HG02763 (cell line): ENCODE measurements at regions not wholly inside any gene's neighbourhood (a gene's known extent, or its start where the extent isn't known, plus 50 kb on each side); places are given as distances from the start of the nearest gene placed in this dataset.
A peak's percentile ranks its signal among the peaks of the same experiment; 100 is the strongest.
"Not testable (repeated sequence)": the region's sequence is repeated elsewhere in the genome, so short reads cannot be mapped to it uniquely, and the experiment has no call there.

Source experiments
- ATAC-seq: cut with Tn5 transposase; IDR thresholded peaks from one replicate; pipeline ENCODE4 v1.9.1; 2021; ENCODE audit warnings: mild to moderate bottlenecking, moderate library complexity; ENCODE audit not compliant: unreplicated experiment

DNA sequence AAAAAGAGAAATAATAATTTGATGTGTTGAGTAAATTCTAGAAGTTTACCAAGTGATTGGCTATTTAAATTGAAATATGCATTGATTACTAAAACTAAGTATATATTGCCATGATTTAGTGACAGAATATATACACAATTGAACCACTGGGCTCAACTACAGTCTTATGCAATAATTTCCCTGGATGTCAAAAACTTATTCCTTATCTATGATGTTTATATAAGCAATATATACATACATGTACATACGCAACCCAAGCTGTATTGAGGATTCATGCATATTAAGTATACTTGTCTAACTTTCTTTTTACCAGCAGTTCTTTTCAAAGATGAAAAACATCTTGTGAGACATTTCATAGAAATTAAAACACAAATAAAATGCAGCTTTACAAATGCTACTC is 165.8 kb downstream of the ZIC4 start:
- no peak for ATAC-seq

DNA sequence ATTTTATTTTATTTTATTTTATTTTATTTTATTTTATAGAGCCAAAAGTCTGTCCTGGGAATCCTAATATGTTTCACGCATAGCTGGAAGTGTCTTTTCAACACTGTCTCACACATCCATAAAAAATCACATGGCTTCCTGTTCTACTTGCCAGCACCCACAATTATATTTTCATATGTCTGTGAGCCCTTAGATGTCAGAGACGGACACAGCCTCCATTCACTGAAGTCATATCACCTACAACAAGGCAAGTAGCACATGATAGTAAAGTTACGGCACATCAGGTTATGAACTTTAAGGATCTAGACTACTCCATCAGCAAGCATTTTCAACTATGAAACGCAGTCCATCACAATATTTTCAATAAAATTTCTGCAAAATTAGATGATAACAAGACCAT is 168.4 kb downstream of the ZIC4 start:
- no peak for ATAC-seq

DNA sequence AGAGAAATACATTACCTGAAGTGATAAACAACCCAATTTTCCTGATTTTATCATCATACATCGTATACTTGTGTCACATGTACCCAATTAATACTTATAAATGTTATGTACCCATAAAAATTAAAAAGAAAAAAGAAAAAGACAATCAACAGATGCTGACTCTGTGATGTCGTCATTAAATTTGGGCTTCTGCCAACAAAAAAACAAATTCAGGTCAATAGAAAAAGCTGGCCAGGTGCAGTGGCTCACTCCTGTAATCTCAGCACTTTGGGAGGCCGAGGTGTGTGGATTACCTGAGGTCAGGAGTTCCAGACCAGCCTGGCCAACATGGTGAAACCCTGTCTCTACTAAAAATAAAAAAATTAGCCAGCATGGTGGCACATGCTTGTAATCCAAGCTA is 174.4 kb downstream of the ZIC4 start:
- ATAC-seq = not testable (repeated sequence)

DNA sequence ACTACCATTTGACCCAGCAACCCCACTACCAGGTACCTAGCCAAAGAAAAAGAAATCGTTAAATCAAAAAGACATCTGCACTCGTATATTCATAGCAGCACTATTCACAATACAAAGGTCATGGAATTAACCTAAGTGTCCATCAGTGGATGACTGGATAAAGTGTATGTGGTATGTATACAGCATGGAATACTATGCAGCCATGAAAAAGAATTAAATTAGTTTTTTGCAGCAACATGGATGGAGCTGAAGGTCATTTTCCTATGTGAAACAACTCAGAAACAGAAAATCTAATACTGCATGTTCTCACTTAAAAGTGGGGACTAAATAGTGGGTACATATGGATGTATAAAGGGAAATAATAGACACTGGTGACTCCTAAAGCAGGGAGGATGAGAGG is 175.2 kb downstream of the ZIC4 start:
- no peak for ATAC-seq

DNA sequence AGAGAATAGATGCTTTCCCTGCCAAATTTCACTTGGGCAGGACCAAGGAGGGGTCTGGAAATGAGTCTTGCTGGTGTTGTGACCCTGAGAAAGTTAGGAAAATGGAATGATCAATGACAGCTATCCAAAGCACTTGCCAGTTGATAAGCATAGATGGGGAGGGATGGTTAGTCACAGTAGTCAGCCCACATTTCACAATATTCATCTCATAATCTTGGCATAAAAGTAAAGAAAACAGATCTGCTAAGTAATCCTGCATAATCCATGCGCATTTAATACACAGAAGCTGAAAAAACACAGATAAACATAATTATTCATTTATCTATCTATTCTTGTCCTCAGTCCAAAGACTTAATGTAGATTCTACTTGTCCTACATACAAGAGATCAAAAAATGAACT is 184.1 kb downstream of the ZIC4 start:
- ATAC-seq = no peak

DNA sequence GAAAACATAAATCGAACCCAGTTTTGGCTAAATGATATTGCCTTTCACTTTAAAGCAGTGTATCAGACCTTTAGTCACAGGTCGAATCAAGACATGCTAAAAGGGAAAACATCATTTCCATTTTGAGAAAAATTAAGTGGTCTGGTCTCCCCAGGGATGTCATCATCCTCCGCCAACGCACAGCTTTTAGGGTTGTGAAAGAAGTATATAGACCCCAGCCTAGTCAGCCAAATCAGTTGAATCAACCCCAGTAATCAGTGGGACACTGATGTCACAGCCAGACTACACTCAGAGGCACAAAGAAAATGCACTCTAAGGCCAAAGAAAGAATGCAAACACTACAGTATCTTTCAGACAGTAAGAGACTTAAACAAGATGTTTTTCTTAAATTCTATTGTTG is 187.4 kb downstream of the ZIC4 start:
- ATAC-seq = no peak

DNA sequence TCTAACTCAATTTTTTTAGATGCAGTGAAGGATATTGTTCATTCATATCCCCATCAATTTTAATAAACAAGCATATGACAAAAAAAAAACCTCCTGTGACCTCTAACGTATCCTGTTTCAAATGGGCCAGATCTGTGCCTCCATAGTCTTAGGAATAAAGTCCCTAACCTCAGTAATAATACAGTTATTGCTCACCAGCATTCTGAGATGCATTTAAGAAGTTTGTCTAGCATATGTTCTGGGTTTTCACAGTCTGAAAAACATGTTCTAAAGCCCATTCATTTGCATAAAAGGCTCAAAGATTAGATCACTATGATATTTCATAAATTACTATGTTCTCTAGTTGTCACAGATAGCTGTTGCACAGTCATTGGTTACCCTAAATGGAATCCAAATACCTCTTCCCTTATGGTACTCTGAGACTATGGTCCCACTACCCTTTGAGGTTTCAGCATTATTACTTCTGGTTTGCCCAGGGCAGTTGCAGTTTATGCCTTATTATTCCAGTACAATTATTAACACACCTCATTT is 190.1 kb downstream of the ZIC4 start:
- ATAC-seq = no peak

DNA sequence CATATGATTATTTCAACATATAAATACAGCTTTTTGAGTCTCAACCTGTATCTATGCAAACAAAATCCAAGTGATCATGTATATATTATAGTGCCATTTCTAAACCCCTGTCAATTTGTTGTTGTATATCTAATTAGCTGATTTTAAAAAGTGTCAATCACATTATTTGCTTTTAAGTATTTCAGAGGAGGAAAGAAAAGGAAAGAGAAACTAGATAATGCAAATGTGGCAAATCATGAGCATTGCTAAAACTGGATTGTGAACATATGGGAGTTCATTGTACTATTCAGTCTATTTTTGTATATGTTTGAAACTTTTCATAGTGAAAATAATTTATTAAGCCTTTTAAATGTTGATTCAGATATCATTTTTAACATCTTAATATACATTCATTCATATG is 190.7 kb downstream of the ZIC4 start:
- ATAC-seq = no peak

DNA sequence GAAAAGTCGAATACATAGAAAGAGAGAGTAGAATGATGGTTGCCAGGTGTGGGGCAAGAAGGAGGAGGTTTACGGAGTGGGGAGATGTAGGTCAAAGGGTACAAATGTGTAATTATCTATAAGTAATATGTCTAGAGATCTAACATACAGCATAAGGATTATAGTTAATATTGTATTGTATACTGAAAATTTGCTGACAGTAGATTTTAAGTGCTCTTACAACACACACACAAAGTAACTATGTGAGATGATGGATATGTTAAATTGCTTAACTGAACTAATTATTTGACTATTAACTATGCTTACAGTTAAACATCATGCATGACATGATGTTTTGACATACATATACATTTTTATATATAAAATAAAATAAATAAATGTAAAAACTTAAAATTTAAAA is 192.7 kb downstream of the ZIC4 start:
- no peak for ATAC-seq

DNA sequence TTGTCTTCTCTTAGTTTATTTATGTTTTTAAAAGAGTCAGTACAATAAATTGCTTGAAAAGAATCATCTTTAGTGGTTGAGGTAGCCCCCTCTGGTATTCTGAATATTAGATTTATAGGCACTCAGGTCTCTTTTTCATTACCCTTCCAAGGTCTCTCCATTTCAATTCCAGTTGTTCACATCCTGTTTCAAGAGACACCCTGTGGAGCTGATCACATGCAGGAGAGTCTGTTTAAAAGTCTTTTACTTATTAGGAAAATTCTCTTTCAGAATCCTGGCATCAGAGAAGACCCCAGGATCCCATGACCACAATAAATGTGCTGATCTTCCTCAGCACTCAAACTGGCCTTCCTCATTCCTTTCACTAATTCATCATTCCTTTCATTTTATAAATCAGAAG is 195.7 kb downstream of the ZIC4 start:
- ATAC-seq = no peak

DNA sequence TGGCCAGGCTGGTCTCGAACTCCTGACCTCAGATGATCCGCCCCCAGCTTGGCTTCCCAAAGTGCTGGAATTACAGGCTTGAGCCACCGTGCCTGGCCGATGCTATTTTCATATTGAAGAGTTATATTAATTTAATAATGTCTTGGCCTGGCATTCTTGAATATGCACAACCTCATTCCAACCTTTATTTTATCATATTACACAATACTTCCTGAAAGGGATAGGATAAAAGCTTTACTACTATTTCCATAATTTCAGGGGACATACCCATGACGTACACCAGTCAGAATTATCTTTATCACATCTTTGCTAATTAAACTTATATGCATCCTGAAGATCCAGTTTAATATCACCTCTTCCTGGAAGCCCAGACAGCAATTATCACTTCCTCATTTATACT is 205.3 kb downstream of the ZIC4 start:
- ATAC-seq = no peak

DNA sequence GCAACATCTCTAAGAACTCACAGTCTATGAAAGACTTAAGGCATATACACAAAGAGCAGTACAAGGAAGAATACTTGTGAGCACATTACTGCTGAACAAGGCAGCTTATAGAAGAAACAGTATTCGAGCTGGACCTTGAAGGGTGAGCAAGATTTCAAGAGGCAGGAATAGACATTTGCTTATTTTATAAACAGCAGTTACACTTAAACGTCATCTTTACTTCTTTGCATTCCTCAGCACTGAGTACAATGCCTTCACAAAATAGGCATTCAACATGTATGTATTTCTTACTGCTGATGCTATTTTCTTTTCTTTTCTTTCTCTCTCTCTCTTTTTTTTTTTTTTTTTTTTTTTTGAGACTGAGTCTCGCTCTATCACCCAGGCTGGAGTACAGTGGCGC is 205.8 kb downstream of the ZIC4 start:
- ATAC-seq = no peak

DNA sequence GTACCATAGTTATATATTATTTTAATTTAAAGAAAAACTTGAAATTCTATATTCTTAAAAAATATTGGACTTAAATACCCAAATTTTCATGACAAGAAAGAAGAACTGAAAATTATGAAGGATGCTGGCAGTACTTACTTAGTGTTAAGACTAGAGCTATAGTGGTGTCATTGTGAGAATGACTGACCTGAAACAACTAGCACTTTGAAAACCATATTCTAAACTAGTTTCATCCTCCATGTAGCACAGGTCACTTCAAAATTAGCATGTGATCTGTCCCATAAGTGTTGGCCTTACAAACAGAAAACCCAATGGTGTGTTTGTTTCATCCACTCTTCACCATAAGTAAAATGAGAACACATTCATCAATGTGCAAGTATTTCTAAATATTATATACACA is 208.6 kb downstream of the ZIC4 start:
- no peak for ATAC-seq

DNA sequence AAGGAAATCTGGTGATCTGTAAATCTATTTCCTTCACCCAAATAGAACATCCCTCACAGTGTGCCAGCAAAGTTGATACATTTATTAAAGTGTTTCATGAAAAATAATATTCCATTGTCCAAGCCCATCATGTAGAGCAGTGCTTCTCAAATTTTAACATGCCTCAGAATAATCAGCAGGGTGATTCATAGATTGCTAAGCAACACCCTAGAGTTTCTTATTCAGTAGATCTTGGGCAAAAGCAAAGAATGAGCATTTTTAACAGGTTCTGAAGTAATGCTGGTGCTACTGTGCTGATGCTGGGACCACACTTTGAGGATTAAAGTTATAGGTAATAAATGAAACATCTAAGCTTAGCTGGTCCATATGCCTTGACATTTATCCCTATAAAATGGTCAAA is 210.5 kb downstream of the ZIC4 start:
- no peak for ATAC-seq

DNA sequence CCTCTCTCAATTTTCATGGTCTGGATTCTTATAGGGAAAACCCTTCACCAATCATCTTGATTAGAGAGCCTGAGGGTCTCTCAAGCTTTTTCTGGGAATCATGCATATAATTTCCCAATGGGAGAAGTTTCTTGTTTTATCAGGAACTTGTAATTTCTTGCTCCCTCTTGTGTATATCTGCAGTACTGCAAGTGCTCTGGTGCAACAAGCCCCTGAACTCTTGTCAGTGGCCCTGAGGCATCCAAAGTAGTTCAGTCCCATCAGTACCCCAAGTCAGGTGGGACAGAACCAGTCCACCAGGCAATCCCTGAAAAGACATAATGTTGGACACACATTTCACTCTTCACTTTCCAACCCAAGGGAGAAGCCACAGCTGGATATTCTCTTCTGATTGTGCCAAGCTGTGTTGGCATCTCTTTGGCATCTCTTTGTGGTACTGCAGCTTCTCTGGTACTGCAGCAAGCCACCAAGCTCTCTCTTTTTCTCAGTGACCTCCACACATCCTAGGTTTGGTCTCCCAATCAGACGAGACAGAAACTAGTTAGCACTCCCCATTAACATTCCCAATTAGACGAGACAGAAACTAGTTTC is 214.5 kb downstream of the ZIC4 start:
- ATAC-seq = peak; percentile 68

DNA sequence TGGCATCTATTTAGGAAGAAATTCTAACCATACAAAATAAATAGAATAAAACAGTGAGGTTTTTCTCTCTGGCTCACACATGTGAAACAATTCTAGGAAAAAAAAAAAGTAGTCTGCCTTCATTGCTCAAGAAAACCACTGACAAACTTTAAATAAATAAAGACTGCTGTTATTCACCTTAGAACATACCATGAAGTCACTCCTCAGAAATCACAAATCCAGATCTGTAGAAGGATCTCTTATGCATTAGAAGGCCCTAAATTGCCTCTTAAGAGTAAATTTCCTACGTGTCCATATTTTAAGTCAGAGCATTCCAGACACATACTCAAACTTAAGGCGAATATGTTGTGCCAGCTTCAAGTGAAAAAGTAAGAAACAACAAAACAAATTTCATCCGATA is 217.3 kb downstream of the ZIC4 start:
- no peak for ATAC-seq

DNA sequence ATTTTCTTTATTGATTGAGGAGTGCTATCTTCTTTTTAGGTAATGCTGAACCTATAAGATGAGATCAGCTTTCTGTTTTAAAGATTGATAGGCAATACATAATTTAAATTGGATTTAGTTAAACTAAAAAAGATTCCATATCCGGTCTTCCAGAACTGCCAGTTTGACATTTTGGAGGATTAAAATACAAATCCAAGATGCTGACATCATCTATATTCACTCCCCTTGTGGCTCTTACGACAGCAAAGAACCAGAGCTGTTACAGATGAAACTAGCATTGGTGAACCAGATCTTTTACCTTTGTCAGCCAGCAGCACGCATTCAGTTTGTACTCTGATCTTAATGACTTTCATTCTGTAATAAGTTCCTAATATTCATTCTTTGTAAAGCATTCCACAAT is 218.7 kb downstream of the ZIC4 start:
- ATAC-seq = no peak

DNA sequence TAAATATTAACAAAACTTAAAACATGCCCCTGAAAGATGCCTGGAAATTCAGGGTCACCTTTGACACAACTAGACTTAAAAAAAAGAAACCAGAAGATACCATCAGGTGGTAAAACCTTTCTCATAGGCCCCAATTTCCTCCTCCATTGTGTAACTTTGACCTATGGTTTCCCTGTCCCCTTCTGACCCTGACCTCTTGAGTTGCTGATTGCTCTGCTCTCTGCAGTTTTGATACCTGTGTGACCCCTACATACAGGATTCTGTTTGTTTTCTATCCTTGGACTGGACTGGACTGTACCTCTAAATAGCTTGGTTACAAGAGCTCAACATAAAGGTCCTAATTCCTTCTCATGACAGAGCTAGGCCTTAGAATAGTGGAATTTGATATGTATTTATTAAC is 220.6 kb downstream of the ZIC4 start:
- ATAC-seq = no peak

DNA sequence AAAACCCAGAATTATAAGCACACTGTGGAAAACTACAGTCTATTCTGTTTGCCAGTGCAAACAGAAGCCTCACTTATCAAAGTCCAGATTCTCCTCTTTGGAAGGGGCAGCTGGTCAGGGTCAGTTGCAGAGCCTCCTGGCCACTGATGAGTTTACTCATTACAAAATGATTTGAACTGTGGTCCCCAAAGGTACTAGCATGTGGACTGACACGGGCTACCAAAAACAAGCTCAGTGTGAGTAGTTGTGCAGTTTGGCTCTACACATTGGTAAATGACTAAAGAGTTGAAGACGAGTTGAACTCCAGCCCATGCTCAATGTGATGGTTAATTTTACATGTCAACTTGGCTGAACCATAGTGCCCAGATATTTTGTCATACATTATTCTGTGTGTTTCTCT is 221.5 kb downstream of the ZIC4 start:
- ATAC-seq = no peak

DNA sequence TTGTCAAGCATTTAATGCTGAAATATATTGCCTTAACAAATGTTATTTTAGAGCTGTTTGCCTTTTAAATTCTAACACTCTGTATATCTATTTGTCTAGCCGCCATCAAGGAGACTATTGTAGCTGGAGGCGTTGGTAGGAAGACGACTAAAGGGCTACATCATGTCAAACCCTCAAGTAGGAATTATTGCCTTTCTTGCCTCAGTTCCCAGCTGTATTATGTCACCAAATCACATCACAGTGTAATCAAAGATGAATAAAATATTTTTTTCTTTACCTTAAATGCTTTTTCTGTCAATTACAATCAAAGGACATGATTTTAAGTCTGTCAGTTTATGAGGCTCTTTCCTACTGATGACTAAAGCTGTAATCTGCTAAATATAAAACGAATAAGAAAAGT is 233.1 kb downstream of the ZIC4 start:
- no peak for ATAC-seq

DNA sequence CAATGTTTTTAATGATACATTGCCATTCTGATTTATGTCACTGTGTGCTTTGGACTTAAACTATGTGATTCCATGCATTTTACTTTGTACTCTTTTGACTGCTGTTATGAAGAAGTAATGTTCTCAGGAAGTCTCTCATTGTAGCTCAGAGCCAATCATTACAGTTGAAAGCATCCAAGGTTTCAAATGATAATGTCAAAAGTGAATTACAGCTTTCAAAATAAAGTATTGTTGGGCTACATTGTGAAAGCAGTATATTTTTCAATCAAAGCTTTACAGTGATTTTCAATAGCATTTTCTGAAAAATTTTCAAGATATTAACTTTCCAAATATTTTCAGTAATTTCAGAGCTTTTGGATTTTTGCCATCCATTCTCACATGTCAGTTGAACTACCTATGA is 243.6 kb downstream of the ZIC4 start:
- ATAC-seq = no peak

DNA sequence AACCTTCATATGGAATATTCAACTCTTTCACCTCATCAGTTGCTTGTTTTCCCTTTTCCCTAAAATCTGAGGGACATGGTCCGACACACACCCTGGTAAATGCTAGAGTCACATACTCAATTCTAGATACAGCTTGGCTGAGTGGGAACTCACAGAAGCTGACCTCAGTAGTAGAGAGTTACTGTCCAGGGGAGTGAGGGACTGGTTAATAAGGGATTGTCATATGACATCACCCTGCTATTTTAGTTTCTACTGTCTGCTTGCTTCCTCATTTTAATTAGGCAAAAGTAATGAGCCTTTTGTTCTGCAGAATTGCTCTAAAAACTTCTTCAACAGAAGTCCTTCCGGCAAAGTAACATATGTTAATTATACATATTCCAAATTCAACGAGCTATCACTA is 244.5 kb downstream of the ZIC4 start:
- ATAC-seq = no peak

DNA sequence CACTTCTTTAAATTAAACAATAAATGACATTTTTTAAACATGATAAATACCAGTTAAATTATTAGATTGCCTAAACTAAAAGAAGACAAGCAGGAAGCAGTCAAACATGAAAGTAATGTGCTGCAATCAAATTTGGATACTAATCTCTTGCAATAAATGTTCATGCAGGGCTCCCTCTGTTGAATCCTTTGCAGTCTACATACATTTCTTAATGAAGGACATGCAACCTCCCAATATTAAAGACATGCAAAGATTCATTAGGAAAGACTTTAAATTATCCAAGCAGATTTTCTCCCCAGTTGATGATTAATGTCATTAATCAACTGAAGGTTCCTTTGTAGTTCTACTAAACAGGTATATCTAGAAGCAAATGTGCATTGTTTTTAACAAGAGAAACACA is 245.4 kb downstream of the ZIC4 start:
- ATAC-seq = no peak

DNA sequence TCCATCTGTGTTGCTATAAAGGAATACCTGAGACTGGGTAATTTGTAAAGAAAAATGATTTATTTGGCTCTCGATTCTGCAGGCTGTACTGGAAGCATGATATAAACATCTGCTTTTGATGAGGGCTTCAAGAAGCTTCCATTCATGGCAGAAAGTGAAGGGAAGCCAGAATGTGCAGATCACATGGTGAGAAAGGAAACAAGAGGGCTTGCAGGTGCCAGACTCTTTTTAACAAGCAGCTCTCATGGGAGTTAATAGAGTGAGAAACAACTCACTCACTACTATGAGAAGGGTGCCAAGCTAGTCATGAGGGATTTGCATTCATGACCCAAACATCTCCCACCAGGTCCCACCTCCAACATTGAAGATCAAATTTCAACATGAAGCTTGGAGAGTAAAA is 247.2 kb downstream of the ZIC4 start:
- ATAC-seq = no peak
